ENCODE measurements at regions not wholly inside any gene's neighbourhood (a gene's known extent, or its start where the extent isn't known, plus 50 kb on each side); places are given as distances from the start of the nearest gene placed in this dataset.
"Not testable (repeated sequence)": the region's sequence is repeated elsewhere in the genome, so short reads cannot be mapped to it uniquely, and the experiment has no call there.

GRCh38 chr22:45061332-45061731, 51.5 kb upstream of the PHF21B start:
- no peak for DNase-seq (ENCODE audit: low read depth)

DNA sequence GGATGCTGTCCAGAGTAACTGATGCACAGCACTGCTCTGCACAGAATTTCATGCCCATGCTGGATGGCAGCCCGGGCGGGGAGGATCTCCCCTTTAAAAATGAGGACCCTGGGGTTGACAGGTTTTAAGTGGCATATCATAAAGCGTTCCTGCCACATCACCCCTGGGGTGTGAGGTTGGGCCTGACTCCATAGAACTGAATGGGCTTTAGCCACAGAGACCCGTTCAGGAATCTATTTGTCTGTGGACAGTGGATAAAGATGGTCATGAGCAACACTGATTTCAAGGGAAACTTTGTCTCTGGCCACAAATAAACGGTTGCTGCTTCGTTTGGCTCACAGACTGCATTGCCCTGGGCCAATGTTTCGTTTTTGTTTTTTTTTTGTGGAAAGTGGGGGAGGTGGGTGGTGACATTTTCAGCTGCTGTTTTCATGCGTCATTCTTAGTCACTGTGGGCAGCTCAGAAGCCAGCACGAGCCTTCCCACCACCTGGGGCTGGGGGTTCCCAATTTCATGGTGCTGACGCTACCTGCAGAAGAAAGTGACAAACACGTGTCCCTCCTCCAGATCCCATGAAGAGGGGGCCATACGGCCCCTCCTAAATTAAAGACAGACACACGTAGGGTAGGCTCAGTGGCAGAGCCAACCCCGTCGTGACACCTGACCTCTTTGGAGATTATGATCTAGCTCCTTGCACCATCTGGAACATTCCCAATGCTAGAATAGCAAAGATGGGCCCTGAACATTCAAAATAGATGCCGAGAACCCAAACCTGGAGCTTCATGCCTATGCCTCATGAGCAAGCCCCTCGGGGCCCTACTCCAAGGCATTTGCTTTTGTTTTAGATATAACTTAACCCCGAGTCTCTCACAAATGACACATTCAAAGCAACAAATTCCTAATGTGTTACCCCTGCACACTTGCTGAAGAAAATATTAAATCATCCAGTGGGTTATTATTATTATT, 54.8 kb upstream of the PHF21B start:
- peak; percentile 90 for DNase-seq (ENCODE audit: low read depth)

DNA sequence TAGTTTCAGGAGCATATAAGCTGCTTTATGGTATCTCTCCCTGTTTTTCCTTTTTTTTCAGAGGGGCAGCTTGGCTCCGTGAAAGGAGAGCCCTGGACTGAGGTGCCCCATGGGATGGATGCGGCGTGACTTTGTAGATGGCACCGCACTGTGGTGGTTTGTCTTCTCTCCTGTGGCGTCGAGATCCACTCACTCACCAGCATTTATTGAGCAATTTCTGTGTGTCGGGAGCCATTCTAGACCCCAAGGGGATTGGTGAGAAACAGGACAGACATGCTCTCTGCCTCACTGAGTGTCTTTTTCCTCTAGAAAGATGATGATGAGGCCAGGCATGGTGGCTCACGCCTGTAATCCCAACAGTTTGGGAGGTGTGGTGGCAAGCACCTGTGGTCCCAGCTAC, 55.9 kb upstream of the PHF21B start:
- no peak for DNase-seq (ENCODE audit: low read depth)

GRCh38 chr22:45067731-45068130, 57.9 kb upstream of the PHF21B start:
- no peak for DNase-seq (ENCODE audit: low read depth)

- no peak for DNase-seq (ENCODE audit: low read depth)
Measured at GRCh38 chr22:45069925-45070324, 60.1 kb upstream of the PHF21B start.

DNA sequence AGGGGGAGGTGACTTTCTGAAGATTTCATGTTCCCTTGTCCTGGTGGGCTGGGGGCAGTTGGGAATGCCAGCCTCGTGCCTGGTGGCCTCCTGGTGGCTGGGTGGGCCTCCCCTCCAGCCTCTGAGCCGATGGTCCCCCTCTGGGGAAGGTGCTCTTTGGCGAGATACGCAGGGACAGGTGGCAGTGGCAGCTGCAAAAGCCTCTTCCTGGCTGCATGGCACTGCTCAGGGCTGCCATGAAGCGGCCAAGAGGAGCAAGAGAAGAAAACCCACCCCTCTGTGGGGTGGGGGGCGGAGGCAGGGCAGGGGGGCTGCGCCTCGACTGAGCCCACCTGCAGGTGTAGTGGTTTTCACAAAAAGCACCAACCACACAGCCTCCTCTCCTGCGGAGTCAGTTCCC, 61.8 kb upstream of the PHF21B start:
- peak; percentile 43 for DNase-seq (ENCODE audit: low read depth)

DNA sequence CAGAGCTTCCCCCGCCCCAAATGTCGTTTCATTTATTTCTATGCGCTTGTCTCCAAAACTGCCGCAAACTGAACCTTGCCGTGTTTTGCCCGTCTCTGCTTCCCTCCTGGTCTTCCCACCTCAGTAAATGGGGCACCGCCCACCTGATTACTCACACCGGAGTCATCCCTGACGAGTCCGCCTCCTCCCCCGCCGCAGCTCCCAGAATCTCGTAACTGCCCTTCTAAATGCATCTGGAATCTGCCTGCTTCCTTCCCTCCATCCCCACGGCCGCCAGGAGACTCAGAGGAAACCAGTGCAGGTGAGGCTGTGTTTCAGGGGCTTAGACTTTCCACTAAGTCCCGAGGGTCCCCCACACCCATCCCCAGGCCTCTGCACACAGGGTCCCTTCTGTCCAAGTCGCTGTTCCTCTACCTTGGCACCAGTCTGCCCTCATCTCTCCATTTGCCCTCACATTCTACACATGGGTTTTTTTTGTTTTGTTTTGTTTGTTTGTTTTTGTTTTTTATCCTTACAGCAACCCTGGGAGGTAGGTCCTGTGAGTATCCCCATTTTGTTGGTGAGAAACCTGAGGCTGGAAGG, 62.6 kb upstream of the PHF21B start:
- DNase-seq (ENCODE audit: low read depth), result no peak

DNA sequence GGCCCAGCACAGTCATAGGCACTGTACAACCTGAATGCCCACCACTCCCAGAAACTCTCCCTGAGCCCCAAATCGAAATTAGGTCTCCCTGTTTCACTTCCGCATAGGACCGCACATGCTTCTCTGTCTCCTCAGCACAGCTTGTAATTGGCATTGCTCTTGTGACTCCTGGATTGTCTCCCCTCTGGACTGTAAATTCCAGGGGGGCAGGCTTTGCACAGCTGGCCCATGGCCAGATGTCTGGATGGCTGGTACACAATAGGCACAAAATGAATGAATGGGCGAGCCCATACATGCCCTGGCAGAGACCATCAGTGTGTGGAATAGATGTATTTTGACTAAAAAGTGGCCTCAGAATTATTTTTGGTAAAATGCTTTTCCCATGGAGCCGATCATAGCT, 63.3 kb upstream of the PHF21B start:
- DNase-seq (ENCODE audit: low read depth), result no peak

DNA sequence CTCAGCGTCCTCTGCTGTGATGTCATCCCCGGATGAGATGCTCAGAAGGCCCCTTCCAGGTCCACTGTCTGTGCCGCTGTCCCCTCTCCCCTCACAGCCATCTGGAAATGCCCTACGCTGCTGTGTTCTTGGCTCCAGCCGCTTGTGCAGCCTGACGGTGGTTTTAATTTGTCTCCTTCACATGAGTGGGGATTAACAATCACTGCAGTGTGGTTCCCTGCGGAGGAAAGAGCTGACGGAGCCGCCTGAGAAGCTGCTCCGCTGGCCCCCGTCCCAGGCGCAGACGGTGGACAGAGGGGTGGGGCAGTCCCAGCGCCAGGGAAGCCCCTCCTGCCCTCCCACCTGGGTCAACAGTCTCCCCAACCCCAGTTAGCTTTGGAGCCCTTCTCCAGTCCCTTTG, 67.5 kb upstream of the PHF21B start:
- no peak for DNase-seq (ENCODE audit: low read depth)

- no peak for DNase-seq (ENCODE audit: low read depth)
Measured at GRCh38 chr22:45077826-45078334, 68.1 kb upstream of the PHF21B start.

GRCh38 chr22:45082795-45083194, 73.0 kb upstream of the PHF21B start:
- DNase-seq (ENCODE audit: low read depth), result no peak

GRCh38 chr22:45083659-45084305, 74.0 kb upstream of the PHF21B start:
- peak; percentile 98 for DNase-seq (ENCODE audit: low read depth)

DNA sequence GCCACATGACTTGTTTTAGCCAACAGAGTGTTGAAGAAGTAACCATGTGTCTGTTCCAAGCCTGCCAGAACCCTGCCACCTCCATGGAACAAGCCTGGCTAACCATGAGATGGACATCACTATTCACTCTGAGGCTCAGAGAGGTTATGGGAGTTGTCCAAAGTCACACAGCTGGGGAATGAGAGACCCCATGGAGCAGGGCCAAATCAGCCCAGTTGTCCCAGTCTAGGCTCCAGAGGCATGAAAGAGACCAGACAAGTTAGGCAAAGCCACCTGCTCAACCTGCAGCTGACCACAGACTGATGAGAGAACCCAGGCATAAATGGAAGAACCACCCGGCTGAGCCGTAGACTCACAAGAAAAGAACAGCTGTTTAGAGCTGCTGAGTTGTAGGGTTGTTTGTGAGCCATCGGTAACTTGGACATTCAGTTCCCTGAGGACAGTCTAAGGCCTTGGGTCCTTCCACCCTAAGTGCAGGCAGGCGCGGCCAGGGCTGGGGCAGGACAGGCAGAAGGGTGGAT, 74.7 kb upstream of the PHF21B start:
- DNase-seq (ENCODE audit: low read depth), result peak; percentile 95

GRCh38 chr22:45087802-45088201, 75.9 kb upstream of the NUP50 start:
- no peak for DNase-seq (ENCODE audit: low read depth)

- no peak for DNase-seq (ENCODE audit: low read depth)
Measured at GRCh38 chr22:45088576-45088975, 75.1 kb upstream of the NUP50 start.

DNA sequence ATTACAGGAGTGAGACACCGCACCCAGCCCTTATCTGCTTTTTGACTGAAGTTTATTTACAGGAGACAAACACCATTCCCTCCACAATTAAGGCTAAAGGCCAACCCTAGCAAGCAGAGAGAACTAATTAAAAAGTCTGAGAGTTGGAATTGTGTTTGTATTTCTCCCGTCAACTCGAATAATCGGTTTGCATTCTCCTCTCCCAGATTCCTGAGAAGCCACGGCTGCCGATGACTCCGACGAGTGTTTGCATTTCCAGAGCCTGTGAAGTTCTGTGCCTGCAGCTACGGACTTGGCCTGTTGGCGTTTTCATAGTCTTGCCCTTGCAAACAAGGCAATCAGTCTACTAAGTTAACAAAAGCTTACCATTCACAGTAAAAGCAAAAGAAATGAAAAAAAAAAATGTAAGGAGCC, 73.2 kb upstream of the NUP50 start:
- no peak for DNase-seq (ENCODE audit: low read depth)

GRCh38 chr22:45091254-45091854, 72.4 kb upstream of the NUP50 start:
- DNase-seq (ENCODE audit: low read depth), result no peak

DNA sequence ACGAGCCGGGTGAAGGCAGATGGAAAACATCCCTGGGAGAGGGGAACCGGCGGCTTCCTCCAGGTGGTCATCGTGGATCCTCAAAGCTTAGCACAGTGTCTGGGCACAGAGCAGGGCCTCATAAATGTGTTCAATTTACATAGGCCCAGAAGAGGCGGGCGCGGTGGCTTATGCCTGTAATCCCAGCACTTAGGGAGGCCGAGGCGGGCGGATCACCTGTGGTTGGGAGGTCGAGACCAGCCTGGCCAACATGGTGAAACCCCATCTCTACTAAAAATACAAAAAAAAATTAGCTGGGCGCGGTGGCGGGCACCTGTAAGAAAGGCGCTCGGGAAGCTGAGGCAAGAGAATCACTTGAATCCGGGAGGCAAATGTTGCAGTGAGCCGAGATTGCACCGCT, 71.8 kb upstream of the NUP50 start:
- not testable (repeated sequence) for DNase-seq (ENCODE audit: low read depth)

DNA sequence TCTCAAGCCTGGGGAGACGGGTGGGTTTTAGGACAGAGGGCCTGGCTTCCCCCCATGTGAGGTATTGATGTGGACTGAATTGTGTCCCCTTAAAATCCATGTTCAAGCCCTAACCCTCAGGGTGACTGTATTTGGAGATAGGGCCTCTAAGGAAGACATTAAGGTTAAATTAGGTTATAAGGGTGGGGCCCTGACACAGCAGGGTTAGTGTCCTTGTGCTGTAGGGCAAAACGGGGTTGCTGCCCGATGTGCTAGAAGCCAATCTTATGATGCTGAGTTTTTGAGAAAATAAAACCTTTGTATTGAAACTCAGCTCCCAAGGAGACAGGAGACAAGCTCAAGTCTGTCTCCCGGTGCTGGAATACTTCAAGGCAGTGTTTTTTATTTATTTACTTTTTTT, 71.1 kb upstream of the NUP50 start:
- DNase-seq (ENCODE audit: low read depth), result no peak

GRCh38 chr22:45093609-45094008, 70.1 kb upstream of the NUP50 start:
- DNase-seq (ENCODE audit: low read depth), result peak; percentile 49

DNA sequence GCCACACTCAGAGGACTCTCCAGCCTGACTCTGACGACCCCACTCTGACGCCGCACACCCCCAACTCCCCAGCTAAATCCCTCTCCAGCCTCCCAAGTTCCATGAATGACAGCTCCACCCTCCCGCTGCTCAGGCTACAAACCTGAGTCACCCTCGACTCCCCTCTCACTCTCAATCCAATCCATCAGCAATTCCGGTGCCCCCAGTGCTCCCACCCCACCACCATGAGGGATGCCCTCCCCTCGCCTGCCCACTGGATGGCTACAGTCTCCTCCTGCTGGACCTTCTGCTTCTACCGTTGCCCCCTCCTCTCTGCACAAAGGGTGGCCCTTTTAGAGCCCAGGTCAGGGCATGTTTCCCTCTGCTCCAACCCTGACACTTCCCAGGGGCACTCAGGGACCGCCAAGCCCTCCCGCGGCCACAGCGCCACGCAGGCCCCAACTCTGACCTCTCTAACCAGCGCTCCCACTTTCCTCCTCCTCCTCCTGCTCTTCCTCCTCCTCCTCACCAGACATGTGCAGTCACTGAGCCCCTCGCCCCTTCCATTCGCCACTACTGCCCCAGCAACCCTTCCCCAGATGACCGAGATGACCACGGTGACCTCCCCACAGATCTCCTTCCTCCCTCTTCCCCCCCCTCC, 69.5 kb upstream of the NUP50 start:
- no peak for DNase-seq (ENCODE audit: low read depth)
